HG03135 (cell line): ENCODE measurements at regions not wholly inside any gene's neighbourhood (a gene's known extent, or its start where the extent isn't known, plus 50 kb on each side); places are given as distances from the start of the nearest gene placed in this dataset.
"Not testable (repeated sequence)": the region's sequence is repeated elsewhere in the genome, so short reads cannot be mapped to it uniquely, and the experiment has no call there.

Experiments used
- ATAC-seq: cut with Tn5 transposase; IDR thresholded peaks from one replicate; pipeline ENCODE4 v1.9.1; 2021; ENCODE audit warnings: mild to moderate bottlenecking, moderate library complexity; ENCODE audit not compliant: unreplicated experiment

DNA sequence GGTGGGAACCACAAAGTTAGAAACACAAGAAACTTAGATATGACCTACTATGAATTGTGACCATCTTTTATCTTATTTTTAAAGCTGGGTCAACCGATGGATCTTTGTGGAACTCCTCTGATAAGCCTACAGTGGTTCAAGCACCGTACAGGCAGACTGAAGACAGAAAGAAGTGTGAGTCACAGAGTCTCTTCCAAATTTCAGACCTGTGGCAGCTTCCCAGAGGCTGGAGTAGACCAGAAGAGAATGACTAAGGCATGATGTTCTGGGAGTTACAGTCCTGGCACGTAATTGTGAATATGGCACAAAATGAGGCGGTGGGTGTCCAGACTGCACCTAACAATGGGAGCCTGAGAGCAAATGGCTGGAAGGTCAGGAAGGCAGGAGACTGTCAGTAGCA is 70.0 kb downstream of the LMO4 start:
- no peak for ATAC-seq

DNA sequence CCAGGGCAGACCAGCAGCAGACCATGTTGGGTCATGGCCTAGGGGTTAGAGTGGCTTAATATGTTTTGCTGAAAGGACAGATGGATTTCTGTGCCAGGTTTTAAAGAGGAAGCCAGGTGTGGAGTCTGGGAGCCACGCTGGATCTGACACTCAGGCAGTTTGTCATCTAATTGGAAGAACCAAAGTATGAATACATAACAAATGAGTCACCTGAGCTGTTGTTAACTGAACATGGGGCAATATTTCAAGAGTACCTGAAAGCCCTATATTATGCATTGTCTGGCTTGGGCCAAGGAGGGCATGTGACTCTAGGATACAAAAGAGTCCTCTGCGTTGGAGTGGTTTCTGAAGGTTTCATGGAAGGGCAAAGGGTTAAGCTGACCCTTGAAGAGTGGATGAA is 70.6 kb downstream of the LMO4 start:
- ATAC-seq, result no peak

- no peak for ATAC-seq
Measured at GRCh38 chr1:87399701-87400100, 71.0 kb downstream of the LMO4 start.

GRCh38 chr1:87400813-87401212 is 72.1 kb downstream of the LMO4 start:
- no peak for ATAC-seq

DNA sequence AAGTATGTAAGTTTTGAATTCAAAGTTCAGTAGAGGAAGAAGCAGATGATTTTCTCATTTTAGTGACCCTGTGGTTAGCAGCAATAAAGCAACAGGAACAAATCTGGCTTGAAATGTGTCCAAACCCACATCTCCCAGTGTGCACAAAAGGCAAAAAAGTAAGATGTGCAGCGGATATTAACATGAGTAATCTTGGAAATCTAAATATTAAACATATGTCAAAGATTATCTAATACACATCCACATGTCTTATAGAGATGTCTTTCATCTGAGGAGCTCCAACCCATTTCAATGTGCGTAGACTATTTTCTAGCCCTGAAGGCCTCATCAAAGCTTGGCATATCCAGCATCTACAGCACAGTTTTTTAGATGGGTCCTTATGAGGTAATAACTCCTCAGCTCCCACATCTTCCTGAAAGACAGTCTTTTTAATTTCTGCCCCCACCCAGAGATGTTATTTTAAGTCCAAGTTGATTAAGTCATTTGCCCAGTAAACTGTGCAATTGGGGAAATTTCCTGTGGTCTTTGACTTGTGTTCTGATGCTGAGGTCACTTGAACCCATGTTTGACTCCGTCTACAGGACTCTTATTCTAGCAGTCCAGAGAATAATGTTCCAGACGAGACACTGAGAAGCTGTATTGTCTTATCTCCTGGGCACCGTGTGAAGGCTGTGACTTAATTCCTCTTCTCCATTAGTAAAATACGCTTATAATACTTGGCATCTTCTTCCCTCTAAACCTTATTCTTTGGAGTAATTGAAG is 73.7 kb downstream of the LMO4 start:
- ATAC-seq, result no peak

DNA sequence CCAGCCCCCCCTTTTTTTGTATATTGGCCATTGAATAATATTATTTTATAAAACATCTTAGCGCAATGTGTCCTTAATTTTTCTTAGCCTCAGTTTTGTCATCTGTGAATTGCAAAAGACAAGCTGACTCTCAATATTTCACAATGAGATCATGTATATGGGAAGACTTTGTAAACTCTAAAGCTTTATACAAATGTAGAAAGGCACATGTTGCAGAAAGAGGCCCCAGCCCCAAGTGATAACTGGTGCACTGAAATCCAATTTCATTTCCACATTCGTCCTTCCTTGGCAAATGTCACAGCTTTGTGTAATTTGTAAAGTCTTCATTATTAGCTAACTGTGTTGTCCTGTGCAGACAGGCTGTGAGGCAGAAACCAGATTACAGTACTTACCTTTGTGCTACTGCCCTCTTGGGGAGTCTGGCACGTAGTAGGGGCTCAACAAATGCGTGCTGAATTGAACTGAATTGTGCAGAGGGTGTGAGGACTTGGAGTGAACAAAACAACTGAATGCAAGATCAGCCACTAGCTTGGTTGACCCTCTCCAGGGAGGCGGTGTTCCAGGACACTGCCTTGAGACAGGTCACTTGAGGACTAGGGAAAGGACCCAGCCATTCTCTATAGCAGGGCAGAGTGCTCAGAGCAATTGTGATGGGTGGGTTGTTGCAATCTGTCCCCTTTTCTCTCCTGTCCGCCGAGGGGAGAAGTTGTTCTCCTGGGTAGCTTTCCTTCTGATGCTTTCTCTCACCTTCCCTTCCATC is 74.6 kb downstream of the LMO4 start:
- no peak for ATAC-seq

DNA sequence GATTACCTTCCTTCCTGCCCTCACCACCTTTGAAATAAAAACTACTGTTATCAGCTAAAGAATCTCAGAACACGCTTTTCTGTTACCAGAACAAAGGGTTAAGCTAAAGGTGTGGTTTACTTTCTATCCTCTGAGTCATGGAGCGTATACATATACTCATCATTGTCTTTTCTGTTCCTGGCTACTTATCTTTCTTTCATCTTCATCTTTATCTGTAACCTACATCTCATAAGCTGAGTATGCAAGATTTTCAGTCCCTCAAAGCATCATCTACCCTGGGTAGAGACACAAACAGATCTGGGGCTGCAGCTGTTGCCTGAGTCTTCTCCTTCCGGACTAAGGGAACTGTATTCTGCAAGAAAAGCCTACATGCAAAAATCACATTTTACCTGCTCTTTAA is 75.6 kb downstream of the LMO4 start:
- no peak for ATAC-seq

DNA sequence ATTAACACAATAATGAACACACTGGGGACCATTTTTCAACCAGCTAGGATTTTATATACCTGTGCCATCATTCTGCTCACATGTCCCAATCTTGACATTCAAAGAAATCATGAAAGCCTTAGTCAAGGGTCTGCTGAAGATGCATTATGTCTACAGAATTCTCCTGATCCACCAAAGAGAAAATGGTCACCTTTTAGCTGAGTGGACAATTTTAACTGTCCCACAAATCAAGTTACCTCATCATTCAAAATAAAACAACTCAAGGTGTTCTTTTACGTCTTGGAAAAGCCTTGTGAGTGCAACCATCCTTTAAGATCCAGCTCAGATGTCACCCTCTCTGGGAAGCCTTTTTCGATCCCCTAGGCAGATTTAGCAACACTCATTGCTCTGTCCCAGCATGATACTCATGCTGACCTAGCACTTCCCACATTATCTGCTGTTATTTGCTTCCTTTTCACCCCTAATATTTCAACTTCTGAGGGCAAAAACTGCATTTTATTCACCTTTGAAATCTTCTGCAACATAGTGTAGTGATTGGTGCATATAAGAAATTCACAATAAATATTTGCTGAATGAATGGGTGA is 80.1 kb downstream of the LMO4 start:
- ATAC-seq, result no peak

GRCh38 chr1:87410776-87411480 is 82.2 kb downstream of the LMO4 start:
- no peak for ATAC-seq

DNA sequence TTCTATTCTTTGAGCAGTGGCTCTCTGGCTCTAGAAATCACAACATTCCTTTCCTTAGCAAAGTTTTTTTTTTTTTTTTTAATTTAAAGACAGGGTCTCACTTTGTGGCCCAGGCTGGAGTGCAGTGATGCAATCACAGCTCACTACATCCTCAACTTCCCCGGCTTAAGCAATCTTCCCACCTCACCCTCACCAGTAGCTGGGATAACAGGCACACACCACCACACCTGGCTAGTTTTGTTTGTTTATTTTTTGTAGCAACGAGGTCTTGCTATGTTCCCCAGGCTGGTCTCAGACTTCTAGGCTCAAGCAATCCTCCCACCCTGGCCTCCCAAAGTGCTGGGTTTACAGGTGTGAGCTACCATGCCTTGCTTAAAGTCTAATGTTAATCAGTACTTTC is 85.2 kb downstream of the LMO4 start:
- not testable (repeated sequence) for ATAC-seq

- ATAC-seq, result no peak
Measured at GRCh38 chr1:87418048-87418447, 89.4 kb downstream of the LMO4 start.

- ATAC-seq, result no peak
Measured at GRCh38 chr1:87421809-87422208, 93.1 kb downstream of the LMO4 start.

- ATAC-seq, result no peak
Measured at GRCh38 chr1:87424541-87424940, 95.9 kb downstream of the LMO4 start.

GRCh38 chr1:87426463-87427249 is 98.0 kb downstream of the LMO4 start:
- no peak for ATAC-seq

DNA sequence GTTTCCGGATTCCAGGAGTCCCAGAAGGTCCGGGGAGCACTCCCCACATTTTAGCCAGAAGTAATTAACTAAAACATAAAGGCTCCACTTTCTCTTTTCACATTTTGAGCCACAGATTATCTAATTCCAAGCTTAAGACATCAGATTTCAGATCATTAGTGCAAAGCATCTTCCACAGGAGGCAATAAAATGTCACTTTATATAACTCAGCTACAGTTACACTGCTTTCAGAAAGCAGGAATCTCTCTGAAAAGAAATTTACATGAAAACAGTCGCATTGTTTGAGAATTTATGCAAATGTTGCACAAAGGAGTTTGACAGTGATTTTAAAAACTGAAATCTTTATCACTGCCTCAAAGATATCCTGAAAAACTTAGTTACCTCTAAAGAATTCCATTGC is 99.7 kb downstream of the LMO4 start:
- ATAC-seq, result no peak

DNA sequence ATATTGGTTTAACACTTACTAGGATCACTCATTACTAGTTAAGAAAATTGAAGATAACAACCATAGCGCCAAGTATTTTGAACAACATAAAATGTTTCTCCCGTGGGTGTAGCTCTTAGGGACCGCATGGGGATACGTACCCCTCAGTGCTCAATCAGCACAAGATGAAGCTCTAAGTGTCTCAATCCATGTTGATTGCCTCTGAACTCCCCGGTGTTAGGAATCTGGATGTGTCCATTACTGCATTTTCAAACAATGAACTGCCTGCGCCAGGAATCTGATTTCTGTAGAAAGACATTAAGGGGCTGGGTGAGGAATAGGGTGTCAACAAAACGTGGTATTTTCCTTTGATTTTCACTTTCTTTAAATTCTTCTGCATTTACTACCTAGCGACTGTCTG is 100.2 kb downstream of the LMO4 start:
- no peak for ATAC-seq

GRCh38 chr1:87432685-87433084 is 104.0 kb downstream of the LMO4 start:
- no peak for ATAC-seq

DNA sequence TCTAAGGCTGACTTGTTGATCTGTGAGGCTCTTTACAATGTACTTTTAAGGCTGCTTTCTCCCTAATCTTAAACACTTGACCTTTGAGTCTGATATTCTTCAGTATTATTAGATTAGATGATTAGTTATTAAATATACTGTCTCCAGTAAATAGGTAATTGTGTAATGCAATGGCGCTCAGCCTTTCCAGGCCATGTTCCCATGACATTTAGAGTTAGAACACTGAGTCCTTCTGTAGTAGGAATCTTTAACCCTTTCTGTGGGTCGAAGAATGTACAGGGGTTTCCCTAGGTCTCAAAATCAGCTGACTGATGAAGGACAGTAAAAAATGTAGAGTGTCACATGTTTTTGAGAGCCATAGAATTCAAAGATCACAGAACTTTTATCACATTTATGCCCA is 104.4 kb downstream of the LMO4 start:
- not testable (repeated sequence) for ATAC-seq

- ATAC-seq, result no peak
Measured at GRCh38 chr1:87435484-87435883, 106.8 kb downstream of the LMO4 start.

GRCh38 chr1:87436115-87436514 is 107.4 kb downstream of the LMO4 start:
- not testable (repeated sequence) for ATAC-seq

DNA sequence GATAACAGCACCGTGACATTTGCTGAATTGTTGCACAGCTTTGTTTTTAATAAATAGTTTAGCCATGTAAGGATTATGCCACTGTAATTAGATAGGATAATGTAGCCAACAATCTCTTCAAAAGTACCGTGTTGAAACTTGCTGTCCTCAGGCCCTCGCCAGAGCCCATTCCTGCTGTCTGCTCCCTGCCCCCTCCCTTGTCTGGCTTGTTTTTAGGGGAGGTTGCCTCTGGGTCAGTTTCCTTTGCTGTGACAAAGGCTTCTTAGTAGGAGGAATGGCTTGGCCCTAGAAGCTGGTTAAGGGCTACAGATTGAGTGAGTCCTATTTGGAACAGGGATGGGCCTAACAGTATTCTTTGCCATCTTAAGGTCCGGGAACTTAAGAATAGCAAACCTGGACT is 107.9 kb downstream of the LMO4 start:
- no peak for ATAC-seq
